Natural killer cell (primary cell): ENCODE measurements at regions not wholly inside any gene's neighbourhood (a gene's known extent, or its start where the extent isn't known, plus 50 kb on each side); places are given as distances from the start of the nearest gene placed in this dataset.

Experiments
- ATAC-seq, 3 donors: fragments of 150-1000 bp in 2 of 3; fragments of 200-7000 bp in 1 of 3; cut with Tn5 transposase; 1 replicate in 1 of 3; 2 replicates in 2 of 3; pipeline ENCODE4 v1.10.0; 2021; ENCODE audit warnings: mild to moderate bottlenecking in 2 of 3, moderate library complexity in 2 of 3
- DNase-seq, 2 donors: peaks; one replicate each; pipeline versions ENCODE4 v3.0.0 to v3.0.0-alpha.2; 2013 to 2021; ENCODE audit warnings: mixed read lengths in 1 of 2
- H3K27ac ChIP-seq: one replicate; pipeline ENCODE4 v1.5.1; 2013; ENCODE audit warnings: mild to moderate bottlenecking, low read length
- H3K27me3 ChIP-seq: one replicate; pipeline ENCODE4 v1.6.1; 2013; ENCODE audit warnings: low read length; ENCODE audit not compliant: control insufficient read depth, insufficient read depth
- H3K36me3 ChIP-seq: one replicate; pipeline ENCODE4 v1.6.1; 2013; ENCODE audit warnings: low read length; ENCODE audit not compliant: control insufficient read depth, insufficient read depth
- H3K4me1 ChIP-seq: one replicate; pipeline ENCODE4 v1.6.1; 2013; ENCODE audit warnings: low read length; ENCODE audit not compliant: control insufficient read depth, insufficient read depth
- H3K4me3 ChIP-seq: one replicate; pipeline ENCODE4 v1.5.1; 2013; ENCODE audit warnings: low read length
- H3K9me3 ChIP-seq: one replicate; pipeline ENCODE4 v1.6.1; 2013; ENCODE audit warnings: low read length; ENCODE audit not compliant: control insufficient read depth, insufficient read depth
- H3K27ac Mint-ChIP-seq, 2 donors: one replicate each; pipeline ENCODE4 v1.8.0; 2022; ENCODE audit warnings: mild to moderate bottlenecking in 2 of 2, mixed read lengths in 2 of 2, moderate library complexity in 1 of 2
- H3K27me3 Mint-ChIP-seq, 2 donors: one replicate each; pipeline ENCODE4 v1.8.0; 2022; ENCODE audit warnings: low read depth in 2 of 2, mixed read lengths in 2 of 2
- H3K36me3 Mint-ChIP-seq: one replicate; pipeline ENCODE4 v1.8.0; 2022; ENCODE audit warnings: mixed read lengths
- H3K4me1 Mint-ChIP-seq, 2 donors: one replicate each; pipeline ENCODE4 v1.8.0; 2022; ENCODE audit warnings: mixed read lengths in 2 of 2
- H3K4me3 Mint-ChIP-seq: one replicate; pipeline ENCODE4 v1.8.0; 2022; ENCODE audit warnings: mild to moderate bottlenecking, moderate library complexity, mixed read lengths
- H3K9me3 Mint-ChIP-seq, 2 donors: one replicate each; pipeline ENCODE4 v1.8.0; 2022; ENCODE audit warnings: mixed read lengths in 2 of 2
- WGBS: methylation state at CpG from one replicate; pipeline ENCODE4 v1.1.7; 2013; ENCODE audit warnings: missing lambda C conversion rate; ENCODE audit not compliant: insufficient coverage; 5-methylcytosine and 5-hydroxymethylcytosine counted together
- intact Hi-C: fragments of 100-400 bp; cut with micrococcal nuclease; formaldehyde crosslinking; loops from one replicate; pipeline ENCODE4 v1.14.2; 2022
- TF ChIP-seq, protein P1 (sequence below): fragments of 200-600 bp; IDR thresholded peaks from one replicate; pipeline ENCODE4 v1.8.0; 2022; ENCODE audit warnings: antibody characterized with exemption

DNA sequence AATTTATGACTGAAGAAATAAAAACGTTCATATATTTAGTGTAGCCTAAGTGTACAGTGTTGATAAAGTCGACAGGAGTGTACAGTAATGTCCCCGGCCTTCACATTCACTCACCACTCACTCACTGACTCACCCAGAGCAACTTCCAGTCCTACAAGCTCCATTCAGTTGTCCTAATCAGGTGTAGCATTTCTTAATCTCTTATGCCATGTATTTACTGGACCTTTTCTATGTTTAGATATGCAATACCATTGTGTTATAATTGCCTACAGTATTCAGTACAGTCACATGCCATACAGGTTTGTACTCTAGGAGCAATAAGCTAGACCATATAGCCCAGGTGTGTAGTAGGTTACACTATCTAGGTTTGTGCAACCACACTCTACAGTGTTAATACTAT lies 610.2 kb upstream of the NOX3 start:
- Histone ChIP-seq H3K4me3 (no peak overlapping the region), H3K4me1 (no peaks in the 10 kb centered on the region), H3K9me3 (no peaks in the 10 kb centered on the region), H3K27ac (no peak overlapping the region), H3K36me3 (no peaks in the 10 kb centered on the region), H3K27me3 (no peaks in the 10 kb centered on the region)
- H3K4me3 Mint-ChIP-seq: no peak overlapping the region
- H3K36me3 Mint-ChIP-seq: no peaks in the 10 kb centered on the region
- intact Hi-C loops: no loop called here
- ATAC-seq: no peak
- DNase-seq: no peak
- TF ChIP-seq, protein P1, sequence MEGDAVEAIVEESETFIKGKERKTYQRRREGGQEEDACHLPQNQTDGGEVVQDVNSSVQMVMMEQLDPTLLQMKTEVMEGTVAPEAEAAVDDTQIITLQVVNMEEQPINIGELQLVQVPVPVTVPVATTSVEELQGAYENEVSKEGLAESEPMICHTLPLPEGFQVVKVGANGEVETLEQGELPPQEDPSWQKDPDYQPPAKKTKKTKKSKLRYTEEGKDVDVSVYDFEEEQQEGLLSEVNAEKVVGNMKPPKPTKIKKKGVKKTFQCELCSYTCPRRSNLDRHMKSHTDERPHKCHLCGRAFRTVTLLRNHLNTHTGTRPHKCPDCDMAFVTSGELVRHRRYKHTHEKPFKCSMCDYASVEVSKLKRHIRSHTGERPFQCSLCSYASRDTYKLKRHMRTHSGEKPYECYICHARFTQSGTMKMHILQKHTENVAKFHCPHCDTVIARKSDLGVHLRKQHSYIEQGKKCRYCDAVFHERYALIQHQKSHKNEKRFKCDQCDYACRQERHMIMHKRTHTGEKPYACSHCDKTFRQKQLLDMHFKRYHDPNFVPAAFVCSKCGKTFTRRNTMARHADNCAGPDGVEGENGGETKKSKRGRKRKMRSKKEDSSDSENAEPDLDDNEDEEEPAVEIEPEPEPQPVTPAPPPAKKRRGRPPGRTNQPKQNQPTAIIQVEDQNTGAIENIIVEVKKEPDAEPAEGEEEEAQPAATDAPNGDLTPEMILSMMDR: no peak
- no peaks in the 10 kb centered on the region for H3K9me3 Mint-ChIP-seq
- no peaks in the 10 kb centered on the region for H3K27me3 Mint-ChIP-seq
- no peak overlapping the region for H3K27ac Mint-ChIP-seq
- no CpG with 5 or more reads among the region's 3 CpGs for WGBS
- H3K4me1 Mint-ChIP-seq: no peaks in the 10 kb centered on the region

DNA sequence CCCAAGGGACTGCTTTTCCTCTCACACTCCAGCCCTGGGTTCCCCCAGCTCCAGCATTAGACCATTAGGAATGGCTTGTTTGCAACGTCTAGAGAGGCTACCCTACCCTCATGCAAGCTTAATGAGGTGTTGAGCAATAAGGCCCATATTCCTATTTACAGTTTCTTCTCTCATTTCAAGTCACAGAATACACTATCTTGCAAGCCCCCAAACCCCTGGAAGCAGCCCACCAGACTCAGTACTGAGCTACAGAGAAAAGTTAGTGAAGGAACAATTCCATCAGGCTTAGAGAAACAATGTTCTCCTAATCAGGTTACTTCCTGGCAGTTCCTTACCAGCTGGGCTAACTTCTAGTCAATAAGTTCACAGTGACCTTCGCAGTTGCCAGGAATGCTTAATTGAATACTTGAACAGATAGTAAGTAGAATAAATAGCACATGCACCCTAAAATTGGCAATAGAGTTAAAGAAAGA lies 606.5 kb upstream of the NOX3 start:
- Histone ChIP-seq H3K27ac (no peak overlapping the region), H3K27me3 (no peaks in the 10 kb centered on the region), H3K9me3 (no peaks in the 10 kb centered on the region), H3K4me3 (no peak overlapping the region), H3K4me1 (no peaks in the 10 kb centered on the region), H3K36me3 (no peaks in the 10 kb centered on the region)
- Mint-ChIP-seq H3K9me3 (peaks cover 4% of the 10 kb centered on the region in 2 donors), H3K36me3 (no peaks in the 10 kb centered on the region), H3K27me3 (no peaks in the 10 kb centered on the region), H3K27ac (no peak overlapping the region), H3K4me1 (no peaks in the 10 kb centered on the region), H3K4me3 (no peak overlapping the region)
- TF ChIP-seq, protein P1: no peak
- WGBS: 50% methylated on average over 2 of the region's 2 CpGs
- ATAC-seq (no peak), DNase-seq (no peak)
- intact Hi-C loops: no loop called here

DNA sequence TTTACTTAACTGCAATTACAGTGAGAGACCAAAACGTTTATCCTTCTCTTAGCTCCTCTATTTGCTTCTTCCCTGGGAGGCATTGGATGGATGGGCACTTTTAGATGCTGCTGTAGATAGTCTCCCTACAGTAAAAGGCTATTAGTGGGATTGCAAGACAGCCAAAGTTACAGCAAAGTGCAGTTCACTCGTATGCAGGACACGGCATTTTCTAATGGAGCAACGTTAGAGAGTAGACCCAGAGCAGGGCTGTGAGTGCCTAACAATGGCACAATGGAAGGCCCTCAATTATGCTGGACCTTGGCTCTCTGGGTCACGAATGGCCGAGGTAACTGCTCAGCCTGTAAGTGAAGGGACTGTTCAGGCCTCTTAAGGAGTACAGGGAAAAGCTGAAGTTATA lies 605.8 kb upstream of the NOX3 start:
- no peaks in the 10 kb centered on the region for H3K4me1 Mint-ChIP-seq
- no peaks in the 10 kb centered on the region for H3K9me3 ChIP-seq
- H3K27me3 ChIP-seq: no peaks in the 10 kb centered on the region
- H3K9me3 Mint-ChIP-seq: peaks cover 4 to 8% of the 10 kb centered on the region in 2 donors
- no peak overlapping the region for H3K27ac Mint-ChIP-seq
- WGBS: 74% methylated on average over 6 of the region's 6 CpGs
- DNase-seq: no peak
- H3K4me3 Mint-ChIP-seq: no peak overlapping the region
- intact Hi-C loops: no loop called here
- H3K4me3 ChIP-seq: no peak overlapping the region
- no peak for ATAC-seq
- TF ChIP-seq, protein P1: no peak
- H3K27me3 Mint-ChIP-seq: no peaks in the 10 kb centered on the region
- H3K4me1 ChIP-seq: no peaks in the 10 kb centered on the region
- H3K36me3 ChIP-seq: no peaks in the 10 kb centered on the region
- H3K27ac ChIP-seq: no peak overlapping the region
- H3K36me3 Mint-ChIP-seq: no peaks in the 10 kb centered on the region

DNA sequence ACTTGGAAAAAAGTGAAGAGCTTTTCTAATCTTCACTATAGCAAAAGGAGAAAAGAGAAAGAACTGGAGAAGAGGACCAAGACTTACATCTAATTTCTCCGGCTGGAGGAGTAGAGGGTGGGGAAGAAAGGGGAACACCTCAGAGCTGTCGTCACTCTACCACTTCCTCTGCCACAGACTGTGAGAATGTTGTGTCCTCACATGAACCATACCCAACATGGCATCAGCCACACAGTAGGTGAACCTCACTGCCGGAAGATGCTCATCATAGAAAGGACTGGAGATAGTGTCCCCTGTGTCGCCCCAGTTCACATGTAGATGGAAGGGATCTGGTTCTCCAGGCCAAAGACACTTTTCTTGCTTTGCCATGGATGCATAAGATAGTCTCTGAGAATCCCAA lies 604.4 kb upstream of the NOX3 start:
- Mint-ChIP-seq H3K9me3 (peaks cover 4 to 8% of the 10 kb centered on the region in 2 donors), H3K36me3 (no peaks in the 10 kb centered on the region), H3K27me3 (no peaks in the 10 kb centered on the region), H3K4me3 (no peak overlapping the region), H3K27ac (no peak overlapping the region), H3K4me1 (no peaks in the 10 kb centered on the region)
- no peaks in the 10 kb centered on the region for H3K27me3 ChIP-seq
- TF ChIP-seq, protein P1: no peak
- WGBS: 70% methylated on average over 3 of the region's 4 CpGs
- DNase-seq (peak in 1 of 2 donors; percentile 62), ATAC-seq (peak in 2 of 3 donors; percentile 45 to 75)
- intact Hi-C loops: no loop called here
- H3K4me1 ChIP-seq: no peaks in the 10 kb centered on the region
- no peak overlapping the region for H3K4me3 ChIP-seq
- H3K9me3 ChIP-seq: no peaks in the 10 kb centered on the region
- no peak overlapping the region for H3K27ac ChIP-seq
- H3K36me3 ChIP-seq: no peaks in the 10 kb centered on the region
